OCI-LY7 (cell line): ENCODE measurements at regions not wholly inside any gene's neighbourhood (a gene's known extent, or its start where the extent isn't known, plus 50 kb on each side); places are given as distances from the start of the nearest gene placed in this dataset.

ENCODE experiments used
- BruUV-seq: library from RNA; stranded (reverse); fragments of 400-500 nt; replicated peaks from 2 replicates; lab custom pipeline; 2021; lab: Mats Ljungman, UMichigan
- CTCF ChIA-PET: fragments of 300-600 bp; sonication (Branson Sonifier 250); formaldehyde crosslinking; loops from one replicate; lab custom pipeline; 2022; ENCODE audit warnings: antibody characterized with exemption; ENCODE audit not compliant: unreplicated experiment; lab: Charles Lee
- POLR2A ChIA-PET: fragments of 300-600 bp; sonication (Branson Sonifier 250); formaldehyde crosslinking; loops from one replicate; lab custom pipeline; 2022; ENCODE audit warnings: antibody characterized with exemption; lab: Charles Lee
- DNase-seq: peaks from one replicate; pipeline ENCODE4 v3.0.0-alpha.2; 2015; ENCODE audit warnings: low spot score
- H2AFZ ChIP-seq: fragments of 200-600 bp; sonication (generic), shearing (Covaris generic); 2 replicates; pipeline ENCODE4 v1.6.1; 2014; ENCODE audit warnings: mild to moderate bottlenecking, antibody characterized with exemption, low read length, moderate library complexity
- H3K27ac ChIP-seq: fragments of 200-600 bp; sonication (generic); 2 replicates; pipeline ENCODE4 v1.5.1; 2014; ENCODE audit warnings: mixed run types, low read depth, mild to moderate bottlenecking, moderate library complexity, low read length, inconsistent platforms; ENCODE audit not compliant: poor library complexity, severe bottlenecking
- H3K36me3 ChIP-seq: fragments of 200-600 bp; sonication (generic); 2 replicates; pipeline ENCODE4 v1.6.1; 2014; ENCODE audit warnings: mild to moderate bottlenecking, antibody characterized with exemption, low read length, moderate library complexity, mixed read lengths; ENCODE audit not compliant: insufficient read depth
- H3K4me1 ChIP-seq: fragments of 200-600 bp; sonication (generic); 2 replicates; pipeline ENCODE4 v1.5.1; 2014; ENCODE audit warnings: mild to moderate bottlenecking, low read length; ENCODE audit not compliant: insufficient read depth, poor library complexity, severe bottlenecking
- H3K4me2 ChIP-seq: fragments of 200-600 bp; sonication (generic); 2 replicates; pipeline ENCODE4 v1.6.1; 2014; ENCODE audit warnings: mild to moderate bottlenecking, low read length
- H3K4me3 ChIP-seq: fragments of 200-600 bp; sonication (generic); 2 replicates; pipeline ENCODE4 v1.5.1; 2014; ENCODE audit warnings: mild to moderate bottlenecking, low read depth, low read length; ENCODE audit not compliant: poor library complexity, severe bottlenecking
- H3K79me2 ChIP-seq: fragments of 200-600 bp; sonication (generic); 2 replicates; pipeline ENCODE4 v1.6.1; 2016; ENCODE audit warnings: low read depth, mild to moderate bottlenecking, low read length, moderate library complexity, mixed read lengths; ENCODE audit not compliant: insufficient read depth
- H3K9me2 ChIP-seq: fragments of 200-600 bp; sonication (generic); 2 replicates; pipeline ENCODE4 v1.6.1; 2016; ENCODE audit warnings: mild to moderate bottlenecking, low read length, mixed read lengths; ENCODE audit not compliant: insufficient read depth
- H3K9me3 ChIP-seq: fragments of 200-600 bp; sonication (generic); 2 replicates; pipeline ENCODE4 v1.6.1; 2014; ENCODE audit warnings: mild to moderate bottlenecking, mixed run types, low read length, mixed read lengths
- H4K20me1 ChIP-seq: fragments of 200-600 bp; sonication (generic); 2 replicates; pipeline ENCODE4 v1.6.1; 2014; ENCODE audit warnings: mild to moderate bottlenecking, antibody characterized with exemption, low read length, moderate library complexity, mixed read lengths; ENCODE audit not compliant: insufficient read depth
- CTCF ChIP-seq: fragments of 200-600 bp; sonication (generic); conservative IDR thresholded peaks from 2 replicates; pipeline ENCODE4 v1.5.1; 2014; ENCODE audit warnings: mild to moderate bottlenecking, antibody characterized with exemption, low read length, moderate library complexity, mixed read lengths
- EZH2phosphoT487 ChIP-seq: fragments of 200-600 bp; sonication (generic); IDR thresholded peaks from 2 replicates; pipeline ENCODE4 v1.6.1; 2018; ENCODE audit warnings: low read depth, borderline replicate concordance, mild to moderate bottlenecking, mixed run types, antibody characterized with exemption, low read length, moderate library complexity, mixed read lengths
- intact Hi-C: fragments of 100-400 bp; cut with micrococcal nuclease; formaldehyde crosslinking; loops from one replicate; pipeline ENCODE4 v1.10.0; 2022; ENCODE audit not compliant: unreplicated experiment

GRCh38 chr17:77884019-77884418 lies 74.5 kb upstream of the TNRC6C start:
- Histone ChIP-seq H3K4me1 (peaks cover 72% of the 10 kb centered on the region), H4K20me1 (no peaks in the 10 kb centered on the region), H3K4me3 (no peak overlapping the region), H3K9me2 (no peaks in the 10 kb centered on the region), H3K9me3 (no peaks in the 10 kb centered on the region), H3K27ac (no peak overlapping the region), H2AFZ (no peak overlapping the region), H3K36me3 (no peaks in the 10 kb centered on the region), H3K4me2 (no peak overlapping the region), H3K79me2 (no peaks in the 10 kb centered on the region)
- CTCF ChIA-PET = no interaction called here
- POLR2A ChIA-PET = interaction anchor here (1.7 to 5.8 kb wide), 3 partner anchors 11 to 74 kb away, joined by 6 to 38 read pairs (median 6); partner anchors contain the start of gene TNRC6C
- intact Hi-C loops = loop anchor here (5.0 kb wide), 1 partner anchor 73 kb away; the partner anchor contains the start of gene TNRC6C
- DNase-seq = peak; percentile 46
- BruUV-seq = no TSS peak
- TF ChIP-seq EZH2phosphoT487 = no peak
- no peak for TF ChIP-seq CTCF

- CTCF ChIA-PET = no interaction called here
- TF ChIP-seq EZH2phosphoT487 (no peak), CTCF (no peak)
Observed at GRCh38 chr17:77884967-77885641, 73.4 kb upstream of the TNRC6C start.

More at GRCh38 chr17:77884967-77885641, 73.4 kb upstream of the TNRC6C start:
- POLR2A ChIA-PET = interaction anchor here (0.5 to 5.8 kb wide), 5 partner anchors 10 to 73 kb away, joined by 5 to 38 read pairs (median 6); partner anchors contain the start of gene TNRC6C
- H4K20me1 ChIP-seq = no peaks in the 10 kb centered on the region
- BruUV-seq = no TSS peak
- H3K4me1 ChIP-seq = peaks cover 72% of the 10 kb centered on the region
- H3K9me3 ChIP-seq = no peaks in the 10 kb centered on the region
- no peaks in the 10 kb centered on the region for H3K79me2 ChIP-seq
- no peaks in the 10 kb centered on the region for H3K36me3 ChIP-seq
- intact Hi-C loops = loop anchor here (5.0 kb wide), 1 partner anchor 72 kb away; the partner anchor contains the start of gene TNRC6C
- no peak overlapping the region for H3K4me3 ChIP-seq
- no peak overlapping the region for H3K27ac ChIP-seq
- no peaks in the 10 kb centered on the region for H3K9me2 ChIP-seq
- DNase-seq = no peak
- no peak overlapping the region for H2AFZ ChIP-seq
- no peak overlapping the region for H3K4me2 ChIP-seq
